ENCODE measurements at regions not wholly inside any gene's neighbourhood (a gene's known extent, or its start where the extent isn't known, plus 50 kb on each side); places are given as distances from the start of the nearest gene placed in this dataset.
"Not testable (repeated sequence)": the region's sequence is repeated elsewhere in the genome, so short reads cannot be mapped to it uniquely, and the experiment has no call there.

DNA sequence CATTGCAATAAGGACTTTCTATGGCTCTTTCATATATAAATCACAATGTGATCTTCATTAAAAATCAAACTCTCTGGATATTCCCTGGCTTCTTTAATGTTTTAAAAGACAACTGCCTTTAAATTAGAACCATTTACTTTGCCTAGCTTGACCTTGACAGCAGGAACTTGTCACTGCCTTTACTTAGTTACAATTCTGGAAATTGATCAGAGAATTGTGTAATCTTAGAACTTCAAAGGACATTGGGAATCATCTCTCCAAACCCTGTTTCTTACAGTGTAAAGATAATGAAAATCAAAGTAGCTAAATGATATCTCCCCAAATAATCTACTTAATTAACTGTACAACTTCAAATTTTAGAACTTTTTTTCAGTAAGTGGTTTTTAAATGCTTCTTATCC lies 517.6 kb upstream of the CCDC179 start:
- no peak for DNase-seq

DNA sequence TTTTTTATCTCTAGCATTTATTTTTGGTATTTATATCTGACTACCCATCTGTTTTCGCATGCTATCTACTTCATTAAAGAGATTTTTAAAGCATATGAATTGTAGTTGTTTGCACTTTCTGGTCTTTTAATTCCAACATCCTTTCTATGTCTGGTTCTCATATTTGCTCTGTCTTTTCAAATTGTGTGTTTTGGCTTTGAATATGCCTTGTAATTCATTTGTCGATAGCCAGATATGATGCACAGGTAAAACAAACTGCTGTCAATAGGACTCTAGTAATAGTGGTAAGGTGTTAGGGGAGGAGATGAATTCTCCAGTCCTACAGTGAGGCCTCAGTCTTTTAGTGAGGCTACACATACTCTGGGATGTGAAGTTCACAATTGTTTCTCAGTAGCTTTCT lies 530.8 kb upstream of the CCDC179 start:
- no peak for DNase-seq

DNA sequence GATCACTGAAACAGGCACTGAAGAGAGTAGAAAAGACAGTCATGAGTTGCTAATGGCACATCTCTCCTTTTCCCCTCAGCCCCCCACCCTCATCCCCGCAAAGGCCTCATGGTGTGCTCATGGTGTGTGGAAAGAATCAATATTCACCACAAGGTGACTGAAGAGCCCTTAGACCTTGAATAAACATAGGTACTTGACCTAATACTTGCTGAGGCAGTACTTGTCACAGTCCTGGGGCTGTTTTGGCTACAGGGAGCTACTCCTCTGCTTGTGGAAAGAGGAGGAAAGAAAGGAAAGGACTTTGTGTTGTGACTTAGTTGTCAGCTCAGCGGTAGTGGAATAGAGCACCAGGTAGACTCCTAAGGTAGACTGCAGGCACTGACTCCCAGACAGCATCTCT lies 537.8 kb upstream of the CCDC179 start:
- DNase-seq = no peak

DNA sequence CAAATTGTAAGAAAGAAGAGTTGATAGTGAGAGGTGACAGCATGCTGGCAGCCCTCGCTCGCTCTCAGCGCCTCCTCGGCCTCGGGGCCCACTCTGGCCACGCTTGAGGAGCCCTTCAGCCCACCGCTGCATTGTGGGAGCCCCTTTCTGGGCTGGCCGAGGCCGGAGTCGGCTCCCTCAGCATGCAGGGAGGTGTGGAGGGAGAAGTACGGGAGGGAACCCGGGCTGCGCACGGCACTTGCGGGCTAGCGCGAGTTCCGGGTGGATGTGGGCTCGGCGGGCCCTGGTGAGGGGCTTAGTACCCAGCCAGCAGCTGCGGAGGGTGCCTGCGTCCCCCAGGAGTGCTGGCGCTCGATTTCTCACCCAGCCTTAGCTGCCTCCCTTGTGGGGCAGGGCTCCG lies 539.7 kb upstream of the CCDC179 start:
- DNase-seq = no peak

DNA sequence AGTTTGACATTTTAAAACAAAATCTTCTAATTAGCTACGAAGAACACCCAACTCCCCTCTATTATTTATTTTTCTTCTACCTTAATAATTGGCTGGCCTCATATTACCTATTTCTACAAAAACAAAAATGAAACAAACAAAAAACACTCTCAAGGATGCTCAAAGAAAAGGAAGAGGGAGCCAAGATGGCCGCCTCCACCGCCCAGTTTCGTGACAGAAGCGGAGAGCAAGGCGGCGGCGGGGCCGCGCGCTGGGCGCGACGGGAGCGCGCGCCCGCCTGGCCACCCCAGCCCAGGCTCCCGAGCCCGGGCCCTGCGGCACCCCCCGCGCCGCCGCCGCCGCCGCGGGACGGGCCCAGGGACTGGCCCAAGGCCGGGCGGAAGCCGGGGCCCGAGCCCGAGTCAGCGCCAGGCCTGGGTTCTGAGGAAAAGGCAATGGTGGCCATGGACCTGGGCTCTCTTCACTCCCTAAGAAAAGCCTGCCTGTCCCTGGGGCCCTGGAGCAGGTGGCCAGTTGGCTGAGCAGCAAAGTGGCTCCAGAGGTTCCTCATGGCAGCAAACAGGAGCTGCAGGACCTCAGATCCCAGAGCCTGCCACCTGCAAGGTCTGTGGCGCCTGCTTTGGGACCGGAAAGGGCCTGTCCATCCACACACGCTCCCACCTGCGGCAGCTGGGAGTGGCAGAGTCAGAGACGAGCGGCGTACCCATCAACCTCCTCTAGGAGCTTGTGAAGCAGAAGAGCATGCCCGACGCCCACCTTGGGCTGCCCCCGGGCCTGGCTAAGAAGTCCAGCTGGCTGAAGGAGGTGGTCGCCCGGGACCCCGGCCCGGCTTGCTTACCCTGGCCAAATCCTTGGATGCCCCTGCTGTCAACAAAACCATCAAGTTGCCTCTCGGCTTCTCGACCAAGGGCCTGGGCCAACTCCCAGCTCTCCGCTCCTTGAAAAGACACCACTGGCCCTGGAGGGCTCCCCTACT lies 543.2 kb upstream of the CCDC179 start:
- no peak for DNase-seq

DNA sequence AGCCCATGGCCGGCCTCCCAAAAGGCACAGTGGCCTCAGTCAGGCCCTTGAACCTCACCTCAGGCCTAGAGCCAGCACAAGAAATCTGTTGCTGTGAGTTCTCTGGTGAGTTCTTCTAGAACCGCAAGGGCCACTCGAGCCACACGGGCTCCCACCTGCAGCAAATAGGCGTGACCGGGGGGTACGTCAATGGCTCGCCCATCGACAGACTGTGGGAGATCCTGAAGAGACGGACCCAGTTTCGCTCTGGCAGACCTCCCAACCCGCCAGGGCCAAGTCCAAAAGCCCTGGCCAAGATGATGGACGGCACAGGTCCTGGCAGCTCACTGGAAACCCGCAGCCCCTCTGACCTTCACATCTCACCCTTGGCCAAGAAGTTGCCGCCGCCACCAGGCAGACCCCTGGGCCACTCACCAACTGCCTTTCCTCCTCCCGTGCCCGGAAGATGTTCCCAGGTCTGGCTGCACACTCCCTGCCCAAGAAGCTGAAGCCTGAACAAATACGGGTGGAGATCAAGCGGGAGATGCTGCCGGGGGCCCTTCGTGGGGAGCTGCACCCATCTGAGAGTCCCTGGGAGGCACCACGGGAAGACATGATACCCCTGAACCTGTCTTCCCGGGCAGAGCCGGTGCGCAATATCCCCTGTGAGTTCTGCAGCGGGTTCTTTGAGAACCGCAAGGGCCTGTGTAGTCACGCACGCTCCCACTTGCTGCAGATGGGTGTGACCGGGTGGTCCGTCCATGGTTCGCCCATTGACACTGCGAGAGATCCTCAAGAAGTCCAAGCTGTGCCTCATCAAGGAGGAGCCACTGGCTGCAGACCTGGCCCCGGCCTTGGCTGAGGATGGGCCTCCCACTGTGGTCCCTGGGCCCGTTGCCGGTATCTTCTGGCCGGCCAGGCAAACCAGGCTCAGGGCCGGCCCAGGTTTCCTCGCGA lies 544.2 kb upstream of the CCDC179 start:
- DNase-seq = no peak

DNA sequence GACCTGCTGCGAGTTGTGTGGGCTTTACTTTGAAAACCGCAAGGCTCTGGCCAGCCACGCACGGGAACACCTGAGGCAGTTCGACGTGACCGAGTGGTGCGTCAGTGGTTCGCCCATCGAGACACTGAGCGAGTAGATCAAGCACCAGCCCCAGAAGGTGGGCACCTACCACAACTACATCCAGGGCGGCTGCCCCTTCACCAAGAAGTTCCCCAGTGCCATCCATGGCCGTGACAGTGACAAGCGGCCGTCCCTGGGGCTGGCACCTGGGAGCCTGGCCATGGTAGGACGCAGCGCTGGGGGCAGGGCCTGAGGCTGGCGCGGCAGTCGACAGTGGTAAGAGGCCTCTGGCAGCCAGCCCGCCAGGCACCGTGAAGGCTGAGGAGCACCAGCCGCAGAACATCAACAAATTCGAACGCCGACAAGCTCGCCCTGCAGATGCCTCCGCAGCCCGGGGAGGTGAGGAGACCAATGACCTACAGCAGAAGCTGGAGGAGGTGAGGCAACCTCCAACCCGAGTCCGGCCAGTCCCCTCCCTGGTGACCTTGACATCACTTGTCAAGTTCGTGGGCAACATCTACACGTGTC lies 545.2 kb upstream of the CCDC179 start:
- no peak for DNase-seq

DNA sequence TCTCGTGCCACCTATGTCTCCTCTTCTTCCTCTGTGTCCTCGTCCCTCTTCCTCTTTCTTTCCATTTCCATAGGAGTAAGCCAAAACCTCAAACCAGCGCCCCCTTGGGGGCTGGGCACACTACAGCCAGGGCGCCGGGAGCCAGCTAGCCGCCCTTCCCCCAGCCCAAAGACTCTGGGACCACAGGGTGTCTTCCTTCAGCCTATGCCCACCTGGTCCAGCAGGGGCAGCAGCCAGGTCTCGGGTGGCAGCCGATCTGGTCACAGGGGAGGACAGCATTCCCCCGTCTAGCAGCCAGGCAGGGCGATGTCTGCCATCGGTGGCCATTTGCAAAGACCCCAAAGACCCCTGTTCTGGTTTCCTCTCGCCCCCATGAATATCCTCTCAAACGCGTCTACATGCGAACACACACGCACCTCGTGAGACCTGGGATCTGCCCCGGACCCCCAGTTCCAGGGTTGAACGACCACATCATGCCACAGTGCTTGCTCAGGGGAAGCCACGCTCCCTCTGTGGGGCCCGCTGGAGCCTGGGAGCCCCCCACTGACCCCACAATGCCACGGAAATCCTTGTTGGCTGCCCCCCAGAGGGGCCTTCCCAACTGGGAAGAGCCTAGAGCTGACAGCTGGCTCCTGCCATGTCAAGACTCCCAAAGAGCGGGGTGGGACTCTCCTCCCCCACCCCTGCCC lies 546.0 kb upstream of the CCDC179 start:
- DNase-seq = no peak

DNA sequence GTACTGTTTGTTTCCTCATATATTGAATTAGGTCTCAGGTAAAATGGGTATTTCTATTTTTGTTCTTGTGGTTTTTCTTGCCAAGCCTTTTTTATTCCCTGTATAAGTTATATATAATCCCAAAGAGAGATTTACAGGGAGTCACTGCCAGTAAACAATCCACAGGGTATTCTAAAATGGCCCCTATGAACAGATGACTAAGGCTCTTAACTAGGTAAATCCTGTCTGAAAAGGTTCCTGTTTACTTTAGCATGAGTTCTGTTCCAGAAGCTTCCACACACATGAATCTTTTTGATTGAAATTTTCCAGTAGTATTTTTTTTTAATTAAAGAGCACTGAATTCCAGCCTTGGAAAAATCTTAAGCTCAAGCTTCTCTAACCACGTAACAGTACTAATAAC lies 552.8 kb upstream of the CCDC179 start:
- no peak for DNase-seq

DNA sequence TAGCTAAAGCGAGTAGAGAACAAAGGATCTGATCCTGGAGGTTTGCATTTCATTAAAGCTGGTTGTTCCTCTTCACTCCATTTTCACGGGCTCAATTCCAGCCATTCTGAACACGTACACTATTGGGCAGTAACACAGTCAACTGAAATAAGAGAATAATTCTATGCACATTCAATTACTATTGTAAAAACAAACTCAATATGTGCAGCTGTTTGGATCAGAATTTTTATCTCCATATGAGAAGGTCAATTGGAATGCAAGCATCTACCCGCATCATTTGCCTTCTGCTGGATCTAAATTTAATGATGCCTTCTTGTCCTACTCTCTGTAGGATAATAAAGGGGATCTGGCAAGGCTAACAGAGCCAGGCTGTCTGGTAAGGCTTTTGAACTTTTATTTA lies 562.8 kb upstream of the CCDC179 start:
- DNase-seq = no peak

DNA sequence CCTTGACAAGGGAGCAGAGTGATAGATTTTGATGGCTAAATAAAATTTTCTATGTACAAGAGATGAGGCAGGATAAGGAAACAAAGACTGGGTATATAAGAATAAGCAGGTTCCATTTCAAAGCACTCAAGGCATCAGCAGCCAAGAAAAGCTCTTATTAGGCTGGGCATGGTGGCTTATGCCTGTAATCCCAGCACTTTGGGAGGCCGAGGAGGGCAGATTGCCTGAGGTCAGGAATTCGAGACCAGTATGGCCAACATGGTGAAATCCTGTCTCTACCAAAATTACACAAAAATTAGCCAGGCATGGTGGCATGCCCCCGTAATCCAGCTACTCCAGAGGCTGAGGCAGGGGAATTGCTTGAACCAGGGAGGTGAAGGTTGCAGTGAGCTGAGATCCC lies 563.4 kb upstream of the CCDC179 start:
- DNase-seq = no peak

DNA sequence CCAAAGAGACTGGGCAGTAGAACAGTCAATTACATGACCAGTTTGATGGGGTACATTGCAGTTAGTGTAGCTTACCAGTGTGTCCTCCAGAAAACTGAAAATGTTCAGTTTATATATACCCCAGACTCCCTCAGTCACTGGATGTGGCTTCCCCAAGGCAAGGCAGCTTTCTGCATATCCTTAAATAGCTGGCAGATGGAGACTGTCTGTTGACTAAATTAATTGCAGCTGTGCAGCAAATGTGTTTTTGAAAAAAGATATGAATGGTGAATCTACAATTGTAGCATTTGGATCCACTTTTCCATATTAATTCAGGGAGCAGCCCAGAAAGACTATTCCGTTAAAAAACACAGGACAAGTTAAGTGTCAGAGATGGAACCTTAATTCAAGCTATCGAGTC lies 565.1 kb upstream of the CCDC179 start:
- no peak for DNase-seq

DNA sequence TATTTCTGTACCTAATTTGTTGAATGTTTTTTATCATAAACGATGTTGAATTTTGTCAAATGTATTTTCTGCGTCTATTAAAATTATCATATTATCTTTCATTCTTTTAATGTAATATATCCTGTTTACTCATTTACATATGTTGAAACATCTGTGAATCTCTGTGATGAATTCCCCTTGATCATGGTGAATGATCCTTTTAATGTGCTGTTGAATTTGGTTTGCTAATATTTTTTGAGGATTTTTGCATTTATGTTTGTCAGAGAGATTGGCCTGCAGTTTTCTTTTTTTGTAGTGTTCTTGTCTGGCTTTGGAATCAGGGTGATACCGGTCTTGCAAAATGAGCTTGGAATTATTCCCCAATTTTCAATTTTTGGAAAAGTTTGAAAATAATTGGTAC lies 569.3 kb upstream of the CCDC179 start:
- DNase-seq = no peak

DNA sequence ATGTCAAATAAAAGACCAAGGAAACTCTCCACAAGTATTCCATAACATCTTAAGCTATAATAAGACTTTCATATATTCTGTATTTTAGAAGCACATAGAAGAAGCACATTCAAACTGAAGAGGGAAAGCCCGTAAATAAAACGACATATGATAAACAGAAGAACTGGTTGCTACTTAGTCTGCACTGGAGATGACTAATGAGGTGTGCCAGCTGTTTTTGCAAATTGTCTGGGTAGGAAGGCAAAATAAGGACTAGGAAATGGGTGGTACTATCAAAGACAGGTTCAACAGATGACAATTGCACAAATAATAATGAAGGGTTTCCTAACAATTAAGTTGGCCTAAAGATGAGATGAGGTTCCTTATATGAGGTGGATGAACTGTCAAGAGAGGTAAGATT lies 593.2 kb upstream of the CCDC179 start:
- DNase-seq = no peak

DNA sequence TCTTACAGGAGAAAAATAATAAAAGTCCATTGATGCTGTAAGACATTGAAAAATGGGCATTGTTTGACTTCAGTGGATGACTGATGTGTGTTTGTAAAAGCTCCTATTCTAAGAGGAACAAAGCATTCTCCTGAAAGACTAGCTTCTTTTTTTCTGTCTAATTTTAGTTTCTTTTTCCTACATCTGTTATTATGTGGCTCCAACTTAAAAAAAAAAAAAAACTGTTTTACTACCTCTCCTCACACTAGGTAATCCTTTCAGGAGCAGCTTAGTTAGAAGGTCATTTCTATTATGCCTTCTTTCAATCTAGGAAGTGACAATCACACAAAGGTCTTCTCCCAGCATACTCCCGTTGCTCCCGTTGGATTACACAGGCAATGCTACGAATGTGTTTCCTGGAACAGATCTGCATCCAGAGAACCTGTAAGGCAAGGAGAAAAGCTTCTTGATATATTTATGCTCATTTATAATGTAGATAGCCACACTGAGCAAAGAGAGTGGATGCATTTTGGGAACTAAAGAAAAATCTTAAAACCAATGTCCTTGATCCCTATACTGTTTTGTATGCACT lies 595.1 kb upstream of the CCDC179 start:
- no peak for DNase-seq

DNA sequence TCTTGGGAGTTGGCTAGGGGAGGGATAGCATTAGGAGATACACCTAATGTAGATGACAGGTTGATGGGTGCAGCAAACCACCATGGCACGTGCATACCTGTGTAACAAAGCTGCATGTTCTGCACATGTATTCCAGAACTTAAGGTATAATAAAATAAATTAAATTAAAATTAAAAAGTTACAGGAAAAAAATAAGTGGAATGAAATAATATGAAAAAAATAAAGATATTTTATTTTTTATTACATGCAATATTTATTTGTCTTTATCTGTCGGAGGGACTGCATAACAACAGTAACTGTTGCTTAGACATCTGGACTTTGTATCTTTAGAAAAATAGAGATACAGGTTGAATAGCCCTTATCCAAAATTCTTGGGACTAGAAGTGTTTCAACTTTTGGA lies 597.4 kb upstream of the CCDC179 start:
- DNase-seq = no peak

DNA sequence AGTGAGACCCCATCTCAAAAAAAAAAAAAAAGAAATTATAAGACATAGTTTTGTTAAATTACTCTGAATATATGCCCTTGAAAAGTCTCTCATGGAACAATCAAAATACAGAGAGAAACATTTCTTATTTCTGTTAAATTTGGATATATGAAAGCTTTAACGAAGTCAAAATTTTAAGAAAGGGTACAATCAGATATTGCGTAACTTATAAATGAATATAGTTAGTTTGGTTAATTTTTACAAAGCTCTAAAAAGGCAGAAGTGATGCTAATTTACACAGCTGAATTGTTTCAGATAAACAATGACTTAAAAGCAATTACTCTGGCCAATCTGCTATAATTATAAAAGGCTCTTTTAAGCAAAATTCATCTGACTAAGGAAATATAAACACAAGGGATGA lies 611.6 kb upstream of the CCDC179 start:
- DNase-seq = no peak

DNA sequence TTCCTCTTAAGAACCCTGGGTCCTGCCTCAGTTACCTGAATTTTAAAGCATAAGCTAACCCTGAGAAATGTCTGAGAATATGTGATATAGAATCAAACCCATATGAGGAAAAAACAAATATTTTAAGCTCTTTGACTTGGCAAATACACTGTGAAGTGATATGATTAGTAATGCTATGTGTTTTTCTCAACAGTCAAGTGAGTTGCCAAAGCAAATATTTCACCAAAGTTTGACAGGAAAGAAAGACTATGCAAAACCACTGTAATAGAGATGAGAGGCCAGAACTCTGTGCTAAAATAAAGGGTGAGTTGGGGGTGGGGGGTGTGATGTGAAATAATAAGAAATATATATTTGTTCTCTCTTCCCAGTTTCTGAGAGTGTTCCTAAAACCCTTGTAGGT lies 613.5 kb upstream of the CCDC179 start:
- no peak for DNase-seq

DNA sequence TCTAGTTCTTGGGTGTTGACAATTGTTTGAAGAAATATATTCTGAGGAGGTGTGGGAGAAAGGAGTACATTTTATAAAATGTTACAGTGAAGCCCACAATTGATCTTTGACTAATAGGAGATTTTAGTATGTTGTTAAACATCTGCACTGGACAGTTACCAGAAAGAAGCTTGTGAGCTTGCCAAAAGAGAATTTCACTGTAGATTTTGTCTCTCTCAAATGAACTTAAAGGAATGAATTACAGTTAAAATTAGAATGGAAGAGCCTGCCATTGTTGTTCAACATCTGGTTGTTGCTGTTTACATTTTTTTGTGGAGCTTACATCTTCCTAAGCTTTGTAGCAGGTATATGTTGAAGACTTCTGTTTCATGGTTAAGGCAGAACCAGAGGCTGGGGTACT lies 620.5 kb upstream of the CCDC179 start:
- no peak for DNase-seq

DNA sequence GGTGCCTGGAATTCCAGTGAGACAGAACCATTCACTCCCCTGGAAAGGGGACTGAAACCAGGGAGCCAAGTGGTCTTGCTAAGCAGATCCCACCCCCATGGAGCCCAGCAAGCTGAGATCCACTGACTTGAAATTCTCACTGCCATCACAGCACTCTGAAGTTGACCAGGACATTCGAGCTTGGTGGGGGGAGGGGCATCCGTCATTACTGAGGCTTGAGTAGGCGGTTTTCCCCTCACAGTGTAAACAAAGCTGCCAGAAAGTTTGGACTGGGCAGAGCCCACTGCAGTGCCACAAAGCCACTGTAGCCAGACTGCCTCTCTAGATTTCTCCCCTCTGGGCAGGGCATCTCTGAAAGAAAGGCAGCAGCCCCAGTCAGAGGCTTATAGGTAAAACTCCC lies 623.9 kb upstream of the CCDC179 start:
- DNase-seq = not testable (repeated sequence)

DNA sequence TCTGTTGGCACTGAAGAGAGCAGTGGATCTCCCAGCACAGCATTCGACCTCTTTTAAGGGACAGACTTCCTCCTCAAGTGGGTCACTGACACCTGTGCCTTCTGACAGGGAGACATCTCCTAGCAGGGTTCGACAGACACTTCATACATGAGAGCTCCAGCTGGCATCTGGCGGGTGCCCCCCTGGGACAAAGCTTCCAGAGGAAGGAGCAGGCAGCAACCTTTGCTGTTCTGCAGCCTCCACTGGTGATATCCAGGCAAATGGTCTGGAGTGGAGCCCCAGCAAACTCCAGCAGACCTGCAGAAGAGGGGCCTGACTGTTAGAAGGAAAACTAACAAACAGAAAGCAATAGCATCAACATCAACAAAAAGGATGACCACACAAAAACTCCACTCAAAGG lies 624.3 kb upstream of the CCDC179 start:
- DNase-seq = not testable (repeated sequence)

DNA sequence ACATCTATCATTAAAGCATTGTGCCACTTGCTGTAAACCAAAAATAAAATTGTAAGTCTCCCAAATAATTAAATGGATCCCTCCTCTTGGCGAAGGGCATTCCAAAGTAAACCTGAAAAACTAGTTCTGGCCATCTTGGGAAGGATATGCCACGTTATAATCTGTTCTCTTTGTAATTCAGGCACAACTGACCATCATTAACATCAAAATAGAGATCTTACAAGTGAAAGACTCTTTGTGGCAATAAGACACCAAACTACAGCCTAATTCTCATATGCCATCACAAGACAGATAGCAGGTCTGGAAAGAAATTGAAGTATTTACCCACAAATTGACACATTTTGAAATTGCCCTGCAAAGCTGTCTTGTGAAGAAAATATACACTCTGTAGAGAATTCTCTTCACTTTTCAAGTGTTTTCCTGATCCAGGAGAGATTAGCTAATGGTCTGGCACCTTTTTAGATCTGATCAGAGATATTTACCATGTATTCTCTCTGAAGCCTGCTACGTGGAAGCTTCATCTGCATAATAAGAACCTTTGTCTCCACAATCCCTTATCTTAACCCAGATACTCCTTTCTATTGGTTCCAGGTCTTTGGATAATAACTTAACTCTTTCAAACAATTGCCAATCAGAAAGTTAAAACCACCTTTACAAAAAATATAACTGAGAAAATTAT lies 630.4 kb upstream of the CCDC179 start:
- DNase-seq = no peak

Data from COR-L47 (cell line).